Ascending aorta (tissue), 2 donors: ENCODE measurements at regions not wholly inside any gene's neighbourhood (a gene's known extent, or its start where the extent isn't known, plus 50 kb on each side); places are given as distances from the start of the nearest gene placed in this dataset.
"Not testable (repeated sequence)": the region's sequence is repeated elsewhere in the genome, so short reads cannot be mapped to it uniquely, and the experiment has no call there.

Experiments used
- DNase-seq, 2 donors: peaks; one replicate each; pipeline ENCODE4 v3.0.0-alpha.2; 2019; ENCODE audit warnings: low spot score in 2 of 2
- H3K27ac ChIP-seq, 2 donors: fragments of 200-600 bp; sonication (generic); one replicate each; pipeline ENCODE4 v1.5.1; 2016 to 2017; ENCODE audit warnings: mild to moderate bottlenecking in 1 of 2
- H3K27me3 ChIP-seq: fragments of 200-600 bp; sonication (generic); one replicate; pipeline ENCODE4 v1.5.1; 2017
- H3K36me3 ChIP-seq, 2 donors: fragments of 200-600 bp; sonication (generic); one replicate each; pipeline ENCODE4 v1.5.1; 2016
- H3K4me1 ChIP-seq, 2 donors: fragments of 200-600 bp; sonication (generic); one replicate each; pipeline ENCODE4 v1.5.1; 2016 to 2017; ENCODE audit warnings: mild to moderate bottlenecking in 1 of 2
- H3K4me3 ChIP-seq, 2 donors: fragments of 200-600 bp; sonication (generic); one replicate each; pipeline ENCODE4 v1.5.1; 2016 to 2017; ENCODE audit warnings: mild to moderate bottlenecking in 1 of 2
- H3K9me3 ChIP-seq, 2 donors: fragments of 200-600 bp; sonication (generic); one replicate each; pipeline ENCODE4 v1.5.1; 2016
- intact Hi-C: fragments of 100-400 bp; cut with DNase I; formaldehyde crosslinking; loops from one replicate; pipeline ENCODE4 v1.15.1; 2023
- TF ChIP-seq, protein P1 (sequence below), 3 experiments: fragments of 200-600 bp in 2 of 3; fragments of 450-650 bp in 1 of 3; sonication (generic) in 2 of 3; IDR thresholded peaks; one replicate each; pipeline ENCODE4 v1.5.1; 2016 to 2019; ENCODE audit warnings: antibody characterized with exemption in 3 of 3, mild to moderate bottlenecking in 1 of 3, moderate library complexity in 1 of 3

DNA sequence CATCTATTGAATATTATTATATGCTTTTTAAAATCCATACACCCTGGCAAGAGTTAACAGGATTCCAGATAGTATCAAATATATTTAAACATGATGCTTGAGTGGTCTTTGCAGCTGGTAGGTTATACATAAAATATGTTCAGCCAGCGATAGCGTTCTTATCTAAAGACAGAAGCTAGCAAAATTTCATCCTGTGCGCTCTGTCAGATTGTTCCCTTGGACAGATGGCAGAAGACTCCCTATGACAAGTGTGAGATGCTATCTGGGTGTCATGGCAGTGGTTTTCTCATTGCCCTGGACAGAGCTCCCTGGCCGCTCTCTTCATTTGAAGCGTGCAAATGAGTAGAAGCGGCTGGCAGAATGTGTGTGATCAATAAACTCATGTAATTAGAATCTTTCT lies 175.2 kb upstream of the SOX14 start:
- Histone ChIP-seq H3K9me3 (no peaks in the 10 kb centered on the region), H3K27me3 (no peaks in the 10 kb centered on the region), H3K4me3 (no peak overlapping the region), H3K4me1 (no peaks in the 10 kb centered on the region), H3K36me3 (no peaks in the 10 kb centered on the region), H3K27ac (no peak overlapping the region)
- TF ChIP-seq, protein P1, sequence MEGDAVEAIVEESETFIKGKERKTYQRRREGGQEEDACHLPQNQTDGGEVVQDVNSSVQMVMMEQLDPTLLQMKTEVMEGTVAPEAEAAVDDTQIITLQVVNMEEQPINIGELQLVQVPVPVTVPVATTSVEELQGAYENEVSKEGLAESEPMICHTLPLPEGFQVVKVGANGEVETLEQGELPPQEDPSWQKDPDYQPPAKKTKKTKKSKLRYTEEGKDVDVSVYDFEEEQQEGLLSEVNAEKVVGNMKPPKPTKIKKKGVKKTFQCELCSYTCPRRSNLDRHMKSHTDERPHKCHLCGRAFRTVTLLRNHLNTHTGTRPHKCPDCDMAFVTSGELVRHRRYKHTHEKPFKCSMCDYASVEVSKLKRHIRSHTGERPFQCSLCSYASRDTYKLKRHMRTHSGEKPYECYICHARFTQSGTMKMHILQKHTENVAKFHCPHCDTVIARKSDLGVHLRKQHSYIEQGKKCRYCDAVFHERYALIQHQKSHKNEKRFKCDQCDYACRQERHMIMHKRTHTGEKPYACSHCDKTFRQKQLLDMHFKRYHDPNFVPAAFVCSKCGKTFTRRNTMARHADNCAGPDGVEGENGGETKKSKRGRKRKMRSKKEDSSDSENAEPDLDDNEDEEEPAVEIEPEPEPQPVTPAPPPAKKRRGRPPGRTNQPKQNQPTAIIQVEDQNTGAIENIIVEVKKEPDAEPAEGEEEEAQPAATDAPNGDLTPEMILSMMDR (IDR thresholded peaks at IDR 0.05) = no peak
- DNase-seq = no peak
- intact Hi-C loops = no loop called here

DNA sequence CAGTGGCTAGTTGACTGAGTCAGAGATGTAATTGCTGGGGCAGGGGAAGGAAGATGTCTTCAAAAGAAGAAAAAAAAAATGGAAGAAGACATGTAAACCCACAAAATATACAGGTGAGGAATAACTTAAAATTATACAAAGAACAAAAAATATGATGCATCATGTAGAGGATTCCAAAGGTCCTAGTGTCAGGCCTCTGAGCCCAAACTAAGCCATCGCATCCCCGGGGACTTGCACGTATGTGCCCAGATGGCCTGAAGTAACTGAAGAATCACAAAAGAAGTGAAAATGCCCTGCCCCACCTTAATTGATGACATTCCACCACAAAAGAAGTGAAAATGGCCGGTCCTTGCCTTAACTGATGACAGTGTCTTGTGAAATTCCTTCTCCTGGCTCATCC lies 168.7 kb upstream of the SOX14 start:
- H3K27ac ChIP-seq, H3K4me1 ChIP-seq, H3K36me3 ChIP-seq, DNase-seq, intact Hi-C loops, H3K9me3 ChIP-seq, H3K27me3 ChIP-seq, H3K4me3 ChIP-seq: not testable (repeated sequence)

DNA sequence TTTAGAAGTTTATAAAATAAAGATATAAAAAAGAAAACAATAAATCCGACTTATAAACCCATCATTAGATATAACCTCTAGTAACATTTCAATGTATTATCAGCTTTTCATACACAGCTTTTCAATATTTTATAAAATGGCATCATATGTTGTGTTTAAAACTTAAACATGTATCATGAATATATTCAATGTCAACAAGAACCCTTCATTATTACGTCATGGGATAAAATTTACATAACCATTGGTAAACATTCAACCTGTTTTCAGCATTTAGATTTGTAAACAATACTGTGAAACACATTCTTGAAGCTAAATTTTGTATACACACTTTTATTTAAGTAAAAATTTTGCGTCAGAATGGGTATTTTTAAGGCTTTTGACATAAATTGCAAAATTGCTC lies 153.4 kb upstream of the SOX14 start:
- H3K36me3 ChIP-seq = no peaks in the 10 kb centered on the region
- H3K4me1 ChIP-seq = no peaks in the 10 kb centered on the region
- DNase-seq = no peak
- intact Hi-C loops = no loop called here
- TF ChIP-seq, protein P1 (IDR thresholded peaks at IDR 0.05) = no peak
- no peaks in the 10 kb centered on the region for H3K27me3 ChIP-seq
- H3K9me3 ChIP-seq = no peaks in the 10 kb centered on the region
- no peak overlapping the region for H3K4me3 ChIP-seq
- no peak overlapping the region for H3K27ac ChIP-seq

DNA sequence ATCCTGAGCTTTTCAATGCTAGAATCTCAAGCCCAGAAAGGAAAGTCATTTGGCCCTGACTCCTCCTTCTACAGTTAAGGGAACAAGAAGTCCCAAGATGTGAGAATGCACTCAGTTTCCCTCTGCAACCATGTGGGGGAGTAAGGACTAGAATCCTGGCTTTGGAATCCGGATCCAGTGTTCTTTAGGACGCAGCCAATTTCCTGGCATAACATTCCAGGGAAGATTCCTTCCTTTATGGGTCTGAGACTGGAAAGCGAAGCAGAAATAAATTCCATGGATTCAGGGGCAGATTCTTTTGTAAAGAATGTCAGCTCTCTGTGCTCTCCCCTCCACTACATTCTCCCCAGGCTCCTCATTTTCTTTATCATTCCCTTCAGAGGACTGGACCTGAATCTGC lies 151.8 kb upstream of the SOX14 start:
- H3K36me3 ChIP-seq = no peaks in the 10 kb centered on the region
- H3K4me3 ChIP-seq = no peak overlapping the region
- H3K4me1 ChIP-seq = no peaks in the 10 kb centered on the region

DNA sequence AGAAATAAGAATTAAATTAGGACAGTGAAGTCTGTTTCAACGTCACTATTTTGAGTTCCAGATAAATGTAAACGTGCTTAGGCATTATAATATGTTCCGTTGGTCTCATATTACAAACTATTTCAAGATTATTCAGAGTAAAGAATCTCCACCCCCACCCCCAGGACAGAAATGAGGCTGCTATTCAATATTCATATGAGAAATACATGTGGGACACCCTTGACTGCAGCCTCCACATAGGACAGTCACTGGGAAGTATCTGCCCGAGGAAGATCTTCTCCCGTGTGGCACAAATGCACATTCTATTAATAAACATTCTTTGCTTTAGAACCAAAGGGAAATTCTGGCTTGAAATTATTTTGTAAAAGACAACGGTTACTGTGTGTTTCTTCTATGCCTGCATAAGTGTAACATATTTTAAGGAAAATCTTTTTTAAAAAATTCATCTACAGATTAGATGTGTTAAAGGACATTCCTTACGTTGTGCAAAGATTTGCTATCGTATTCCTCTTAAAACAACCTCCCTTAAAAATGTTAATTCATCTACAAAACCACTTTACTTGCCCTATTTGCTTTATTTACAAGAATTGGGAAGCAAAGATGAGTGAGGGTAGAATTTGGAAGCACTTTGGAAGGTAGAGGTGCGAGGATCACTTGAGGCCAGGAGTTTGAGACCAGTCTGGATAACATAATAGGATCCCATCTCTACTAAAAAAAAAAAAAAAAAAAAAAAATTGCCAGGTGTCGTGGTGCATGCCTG lies 148.3 kb upstream of the SOX14 start:
- DNase-seq = no peak
- Histone ChIP-seq H3K4me1 (no peaks in the 10 kb centered on the region), H3K27ac (no peak overlapping the region), H3K36me3 (no peaks in the 10 kb centered on the region), H3K4me3 (no peak overlapping the region), H3K9me3 (no peaks in the 10 kb centered on the region), H3K27me3 (no peaks in the 10 kb centered on the region)
- intact Hi-C loops = no loop called here
- TF ChIP-seq, protein P1 (IDR thresholded peaks at IDR 0.05) = no peak

More for the DNA sequence above, 151.8 kb upstream of the SOX14 start:
- no peak for DNase-seq
- TF ChIP-seq, protein P1 (IDR thresholded peaks at IDR 0.05) = no peak
- no peak overlapping the region for H3K27ac ChIP-seq
- no peaks in the 10 kb centered on the region for H3K9me3 ChIP-seq
- intact Hi-C loops = no loop called here
- no peaks in the 10 kb centered on the region for H3K27me3 ChIP-seq

DNA sequence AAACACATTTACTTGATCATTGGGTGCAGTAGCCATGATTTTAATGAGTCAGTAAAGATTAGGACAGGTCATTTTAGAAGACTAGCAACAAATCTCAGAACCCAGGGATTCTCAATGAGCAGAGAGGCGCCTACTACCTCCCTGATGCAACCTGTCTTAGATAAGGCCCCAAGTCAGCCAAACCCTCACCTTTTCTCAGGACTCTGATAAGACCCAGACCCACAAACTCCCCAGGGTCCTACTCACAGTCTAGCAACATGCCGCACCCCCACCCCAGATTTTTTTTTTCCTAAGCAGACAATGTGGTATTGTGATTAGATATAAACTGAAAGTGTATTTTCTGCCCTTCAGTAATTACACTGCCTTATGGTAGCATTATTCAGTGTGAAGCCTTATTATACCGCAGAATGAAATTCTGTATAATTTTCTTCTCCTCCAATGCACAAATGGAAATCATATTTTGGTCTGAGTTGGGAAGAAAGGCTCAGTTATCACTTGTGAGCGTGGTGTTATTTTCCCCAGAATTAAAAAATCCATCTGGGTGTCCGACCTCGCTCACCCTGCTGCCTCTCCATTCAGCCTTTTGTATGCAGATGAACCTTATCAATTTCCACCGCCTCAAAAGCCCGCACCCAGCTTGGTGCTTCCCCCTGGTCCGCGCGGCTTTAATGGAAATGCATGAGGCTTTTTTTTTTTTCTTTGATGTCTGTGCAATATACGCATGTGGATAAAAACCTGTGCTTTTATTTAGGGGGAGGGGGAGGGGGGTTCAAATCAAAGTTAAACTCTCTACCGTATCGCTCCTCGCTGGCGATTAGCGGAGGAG lies 122.0 kb upstream of the SOX14 start:
- no peaks in the 10 kb centered on the region for H3K4me1 ChIP-seq
- H3K9me3 ChIP-seq = no peaks in the 10 kb centered on the region
- TF ChIP-seq, protein P1 (IDR thresholded peaks at IDR 0.05) = no peak
- no peaks in the 10 kb centered on the region for H3K36me3 ChIP-seq
- no peaks in the 10 kb centered on the region for H3K27me3 ChIP-seq
- intact Hi-C loops = no loop called here
- no peak for DNase-seq
- H3K4me3 ChIP-seq = no peak overlapping the region
- H3K27ac ChIP-seq = no peak overlapping the region
